Astrocyte (in vitro differentiated cells and primary cell): ENCODE measurements at regions not wholly inside any gene's neighbourhood (a gene's known extent, or its start where the extent isn't known, plus 50 kb on each side); places are given as distances from the start of the nearest gene placed in this dataset.

Experiments used
- DNase-seq: peaks from one replicate; pipeline ENCODE4 v3.0.0-alpha.2; 2010; ENCODE audit warnings: low read depth
- FAIRE-seq: peaks from 2 replicates; lab custom pipeline; 2011; peaks lifted over from hg19 to GRCh38; lab: Jason Lieb, UNC
- H2AFZ ChIP-seq: 2 replicates; pipeline ENCODE4 v1.6.0; 2012; ENCODE audit warnings: low read depth, low read length, inconsistent platforms
- H3K27ac ChIP-seq: 2 replicates; pipeline ENCODE4 v1.5.1; 2011; ENCODE audit warnings: low read depth, low read length, inconsistent platforms
- H3K27me3 ChIP-seq: 2 replicates; pipeline ENCODE4 v1.6.0; 2011; ENCODE audit warnings: low read length, inconsistent platforms; ENCODE audit not compliant: insufficient read depth
- H3K36me3 ChIP-seq: 2 replicates; pipeline ENCODE4 v1.5.1; 2011; ENCODE audit warnings: low read length, inconsistent platforms; ENCODE audit not compliant: insufficient read depth
- H3K4me1 ChIP-seq: 2 replicates; pipeline ENCODE4 v1.5.1; 2011; ENCODE audit warnings: low read length, inconsistent platforms; ENCODE audit not compliant: insufficient read depth
- H3K4me2 ChIP-seq: 2 replicates; pipeline ENCODE4 v1.6.0; 2012; ENCODE audit warnings: low read length, inconsistent platforms
- H3K4me3 ChIP-seq: 2 replicates; pipeline ENCODE4 v1.5.1; 2011; ENCODE audit warnings: low read depth, mild to moderate bottlenecking, low read length, inconsistent platforms; ENCODE audit not compliant: insufficient read depth
- H3K79me2 ChIP-seq: 2 replicates; pipeline ENCODE4 v1.6.0; 2012; ENCODE audit warnings: mild to moderate bottlenecking, low read length, inconsistent platforms; ENCODE audit not compliant: insufficient read depth
- H3K9ac ChIP-seq: 2 replicates; pipeline ENCODE4 v1.6.0; 2012; ENCODE audit warnings: mild to moderate bottlenecking, low read length, inconsistent platforms
- H3K9me3 ChIP-seq: 2 replicates; pipeline ENCODE4 v1.5.1; 2012; ENCODE audit warnings: low read depth, mild to moderate bottlenecking, low read length, inconsistent platforms; ENCODE audit not compliant: insufficient read depth
- H4K20me1 ChIP-seq: 2 replicates; pipeline ENCODE4 v1.6.0; 2012; ENCODE audit warnings: low read length, inconsistent platforms; ENCODE audit not compliant: insufficient read depth
- H3K27ac Mint-ChIP-seq: one replicate; pipeline ENCODE4 v1.8.0; 2021; ENCODE audit warnings: mild to moderate bottlenecking, mixed read lengths; ENCODE audit not compliant: unreplicated experiment
- H3K27me3 Mint-ChIP-seq: one replicate; pipeline ENCODE4 v1.8.0; 2021; ENCODE audit warnings: low read depth, mixed read lengths; ENCODE audit not compliant: unreplicated experiment
- H3K36me3 Mint-ChIP-seq: one replicate; pipeline ENCODE4 v1.8.0; 2021; ENCODE audit warnings: low read depth, mixed read lengths; ENCODE audit not compliant: unreplicated experiment
- H3K4me1 Mint-ChIP-seq: one replicate; pipeline ENCODE4 v1.8.0; 2021; ENCODE audit warnings: low read depth, mixed read lengths; ENCODE audit not compliant: unreplicated experiment
- H3K4me3 Mint-ChIP-seq: one replicate; pipeline ENCODE4 v1.8.0; 2021; ENCODE audit warnings: mild to moderate bottlenecking, moderate library complexity, mixed read lengths; ENCODE audit not compliant: unreplicated experiment
- H3K9me3 Mint-ChIP-seq: one replicate; pipeline ENCODE4 v1.8.0; 2021; ENCODE audit warnings: mild to moderate bottlenecking, mixed read lengths; ENCODE audit not compliant: unreplicated experiment
- EZH2 ChIP-seq: IDR thresholded peaks from 2 replicates; pipeline ENCODE4 v1.6.1; 2012; ENCODE audit warnings: mild to moderate bottlenecking, low read length, inconsistent platforms; ENCODE audit not compliant: insufficient read depth
- TF ChIP-seq, protein P1 (sequence below): IDR thresholded peaks from 2 replicates; pipeline ENCODE4 v1.5.1; 2011; ENCODE audit warnings: low read depth, mild to moderate bottlenecking, inconsistent platforms, low read length, moderate library complexity; ENCODE audit not compliant: insufficient read depth

- H3K36me3 ChIP-seq = no peaks in the 10 kb centered on the region
- no peaks in the 10 kb centered on the region for H3K36me3 Mint-ChIP-seq
- H2AFZ ChIP-seq = no peak overlapping the region
- no peaks in the 10 kb centered on the region for H3K79me2 ChIP-seq
- TF ChIP-seq EZH2 = no peak
- TF ChIP-seq, protein P1, sequence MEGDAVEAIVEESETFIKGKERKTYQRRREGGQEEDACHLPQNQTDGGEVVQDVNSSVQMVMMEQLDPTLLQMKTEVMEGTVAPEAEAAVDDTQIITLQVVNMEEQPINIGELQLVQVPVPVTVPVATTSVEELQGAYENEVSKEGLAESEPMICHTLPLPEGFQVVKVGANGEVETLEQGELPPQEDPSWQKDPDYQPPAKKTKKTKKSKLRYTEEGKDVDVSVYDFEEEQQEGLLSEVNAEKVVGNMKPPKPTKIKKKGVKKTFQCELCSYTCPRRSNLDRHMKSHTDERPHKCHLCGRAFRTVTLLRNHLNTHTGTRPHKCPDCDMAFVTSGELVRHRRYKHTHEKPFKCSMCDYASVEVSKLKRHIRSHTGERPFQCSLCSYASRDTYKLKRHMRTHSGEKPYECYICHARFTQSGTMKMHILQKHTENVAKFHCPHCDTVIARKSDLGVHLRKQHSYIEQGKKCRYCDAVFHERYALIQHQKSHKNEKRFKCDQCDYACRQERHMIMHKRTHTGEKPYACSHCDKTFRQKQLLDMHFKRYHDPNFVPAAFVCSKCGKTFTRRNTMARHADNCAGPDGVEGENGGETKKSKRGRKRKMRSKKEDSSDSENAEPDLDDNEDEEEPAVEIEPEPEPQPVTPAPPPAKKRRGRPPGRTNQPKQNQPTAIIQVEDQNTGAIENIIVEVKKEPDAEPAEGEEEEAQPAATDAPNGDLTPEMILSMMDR = no peak
- no peaks in the 10 kb centered on the region for H3K9me3 ChIP-seq
- no peak overlapping the region for H3K4me2 ChIP-seq
- no peak overlapping the region for H3K4me3 Mint-ChIP-seq
- DNase-seq = no peak
- FAIRE-seq = no peak
- no peaks in the 10 kb centered on the region for H4K20me1 ChIP-seq
- peaks cover 7% of the 10 kb centered on the region for H3K27me3 Mint-ChIP-seq
- H3K27me3 ChIP-seq = peaks cover 2% of the 10 kb centered on the region
- H3K27ac Mint-ChIP-seq = no peak overlapping the region
- H3K9me3 Mint-ChIP-seq = no peaks in the 10 kb centered on the region
- no peak overlapping the region for H3K4me3 ChIP-seq
- H3K27ac ChIP-seq = no peak overlapping the region
- peaks cover 9% of the 10 kb centered on the region for H3K4me1 Mint-ChIP-seq
- no peaks in the 10 kb centered on the region for H3K4me1 ChIP-seq
- H3K9ac ChIP-seq = no peak overlapping the region
Observed at GRCh38 chr1:229987953-229988352, 79.1 kb upstream of the GALNT2 start.

DNA sequence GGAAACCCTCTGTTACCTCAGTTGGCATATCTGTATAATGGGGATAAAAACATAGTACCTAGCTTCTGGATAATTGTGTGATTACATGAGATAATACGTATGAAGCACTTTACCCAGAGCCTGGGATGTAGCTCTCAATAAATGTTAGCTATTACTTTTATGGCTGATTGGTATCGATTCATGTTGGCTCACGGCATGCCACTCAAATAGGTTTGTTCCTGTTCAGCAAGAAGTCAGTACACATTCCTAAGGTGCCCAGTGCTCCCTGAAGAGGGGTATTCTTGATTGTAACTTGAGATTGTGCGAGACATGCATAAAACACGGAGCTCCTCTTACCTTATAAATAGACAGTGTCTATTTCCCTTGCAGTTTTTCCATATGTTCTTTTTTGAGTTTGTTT lies 78.5 kb upstream of the GALNT2 start:
- no peak overlapping the region for H3K4me3 Mint-ChIP-seq
- no peaks in the 10 kb centered on the region for H3K79me2 ChIP-seq

GRCh38 chr1:229989591-229990248 lies 77.3 kb upstream of the GALNT2 start:
- Mint-ChIP-seq H3K36me3 (no peaks in the 10 kb centered on the region), H3K4me3 (no peak overlapping the region), H3K27me3 (peaks cover 11% of the 10 kb centered on the region), H3K27ac (no peak overlapping the region), H3K4me1 (peaks cover 3% of the 10 kb centered on the region), H3K9me3 (peaks cover 3% of the 10 kb centered on the region)
- H3K79me2 ChIP-seq = no peaks in the 10 kb centered on the region
- no peaks in the 10 kb centered on the region for H4K20me1 ChIP-seq
- H3K4me1 ChIP-seq = no peaks in the 10 kb centered on the region
- H3K9ac ChIP-seq = no peak overlapping the region
- DNase-seq (no peak), FAIRE-seq (no peak)
- no peak overlapping the region for H3K4me3 ChIP-seq
- H3K36me3 ChIP-seq = no peaks in the 10 kb centered on the region
- H3K4me2 ChIP-seq = no peak overlapping the region
- H3K27ac ChIP-seq = no peak overlapping the region
- peaks cover 2% of the 10 kb centered on the region for H3K27me3 ChIP-seq
- no peaks in the 10 kb centered on the region for H3K9me3 ChIP-seq
- TF ChIP-seq, protein P1 = no peak
- no peak for TF ChIP-seq EZH2
- H2AFZ ChIP-seq = no peak overlapping the region

More for the DNA sequence above, 78.5 kb upstream of the GALNT2 start:
- DNase-seq (no peak), FAIRE-seq (no peak)
- peaks cover 2% of the 10 kb centered on the region for H3K27me3 ChIP-seq
- H3K9me3 ChIP-seq = no peaks in the 10 kb centered on the region
- H3K9ac ChIP-seq = no peak overlapping the region
- no peak overlapping the region for H3K4me3 ChIP-seq
- H2AFZ ChIP-seq = no peak overlapping the region
- no peaks in the 10 kb centered on the region for H3K36me3 ChIP-seq
- H3K9me3 Mint-ChIP-seq = no peaks in the 10 kb centered on the region
- peaks cover 9% of the 10 kb centered on the region for H3K4me1 Mint-ChIP-seq
- TF ChIP-seq EZH2 = no peak
- TF ChIP-seq, protein P1 = no peak
- H3K4me1 ChIP-seq = no peaks in the 10 kb centered on the region
- no peak overlapping the region for H3K27ac ChIP-seq
- H3K4me2 ChIP-seq = no peak overlapping the region
- H4K20me1 ChIP-seq = no peaks in the 10 kb centered on the region
- no peak overlapping the region for H3K27ac Mint-ChIP-seq
- H3K36me3 Mint-ChIP-seq = no peaks in the 10 kb centered on the region
- peaks cover 7% of the 10 kb centered on the region for H3K27me3 Mint-ChIP-seq
